ENCODE measurements at regions not wholly inside any gene's neighbourhood (a gene's known extent, or its start where the extent isn't known, plus 50 kb on each side); places are given as distances from the start of the nearest gene placed in this dataset.
"Not testable (repeated sequence)": the region's sequence is repeated elsewhere in the genome, so short reads cannot be mapped to it uniquely, and the experiment has no call there.

DNA sequence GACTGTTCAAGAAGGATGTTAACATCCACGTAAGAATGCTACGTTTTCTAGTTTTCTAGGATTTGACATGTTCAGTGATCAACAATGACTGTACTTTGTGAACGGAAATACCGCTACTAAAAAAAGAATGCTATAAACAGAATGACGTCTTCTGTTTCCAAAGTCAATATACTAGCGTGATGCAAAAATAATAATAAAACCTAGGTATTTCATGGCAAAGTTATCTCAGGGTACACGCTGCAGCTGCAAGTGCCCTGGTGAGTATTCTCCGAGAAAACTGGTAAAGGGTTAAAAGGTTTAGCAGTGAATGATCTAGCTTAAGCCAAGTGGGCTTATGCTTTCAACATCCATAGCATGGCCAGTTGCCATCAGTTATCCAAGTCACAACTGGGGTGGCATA lies 653.3 kb upstream of the PFKP start:
- no peak for DNase-seq

DNA sequence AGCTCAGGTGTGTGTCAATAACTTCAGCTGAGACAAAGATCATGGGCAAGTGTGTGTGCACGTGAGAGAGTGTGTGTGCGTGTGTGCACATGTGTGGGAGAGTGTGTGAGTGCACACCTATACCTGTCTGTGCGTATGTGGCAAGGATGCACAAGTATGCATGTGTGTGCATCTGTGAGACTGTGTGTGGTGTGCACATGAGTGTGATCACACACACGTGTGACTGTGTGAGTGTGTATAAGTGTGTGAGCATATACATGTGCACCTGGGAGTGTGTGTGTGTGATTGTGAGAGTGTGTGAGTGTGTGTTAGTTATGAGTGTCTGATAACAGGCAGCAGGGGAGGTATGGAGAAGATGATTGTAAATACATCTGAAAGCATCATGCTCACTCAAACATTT lies 657.3 kb upstream of the PFKP start:
- DNase-seq = no peak

DNA sequence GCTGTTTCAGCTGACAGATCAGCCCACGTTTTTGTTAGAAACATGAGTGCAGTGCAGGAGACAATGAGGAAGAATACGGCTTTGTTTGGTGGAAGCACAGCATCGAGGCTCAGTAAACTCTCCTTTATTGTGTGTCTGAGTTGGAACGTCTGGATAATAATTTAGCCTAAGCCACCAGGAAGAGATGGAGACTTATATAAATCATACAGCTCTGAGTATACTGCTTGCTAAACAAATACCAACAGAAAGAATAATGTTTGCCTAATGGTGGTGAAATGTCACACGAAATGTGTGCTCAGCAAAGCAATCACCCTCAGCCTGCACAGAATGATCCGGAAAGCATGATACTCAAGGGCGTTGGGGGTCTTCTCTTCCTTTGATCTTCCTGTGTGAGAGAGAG lies 664.1 kb upstream of the ADARB2 start:
- no peak for DNase-seq

DNA sequence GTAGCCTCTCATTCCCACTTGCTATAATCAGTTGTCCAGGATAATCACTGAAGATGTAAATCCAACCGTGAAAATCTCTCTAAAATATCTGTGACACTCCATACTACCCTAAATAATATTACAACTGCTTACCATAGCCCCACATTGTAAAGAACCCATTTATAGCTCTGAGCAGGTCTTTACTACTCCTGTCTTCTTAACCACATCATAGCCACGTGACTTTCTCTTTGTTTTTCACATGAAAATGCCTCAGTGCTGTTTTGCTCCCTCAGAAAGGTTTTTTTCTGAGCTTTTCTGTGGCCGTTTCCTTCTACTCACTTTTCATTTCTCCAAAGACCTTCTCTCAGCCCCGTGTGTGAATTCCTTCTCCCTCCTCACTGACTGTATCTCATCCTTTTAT lies 662.2 kb upstream of the ADARB2 start:
- DNase-seq = no peak

DNA sequence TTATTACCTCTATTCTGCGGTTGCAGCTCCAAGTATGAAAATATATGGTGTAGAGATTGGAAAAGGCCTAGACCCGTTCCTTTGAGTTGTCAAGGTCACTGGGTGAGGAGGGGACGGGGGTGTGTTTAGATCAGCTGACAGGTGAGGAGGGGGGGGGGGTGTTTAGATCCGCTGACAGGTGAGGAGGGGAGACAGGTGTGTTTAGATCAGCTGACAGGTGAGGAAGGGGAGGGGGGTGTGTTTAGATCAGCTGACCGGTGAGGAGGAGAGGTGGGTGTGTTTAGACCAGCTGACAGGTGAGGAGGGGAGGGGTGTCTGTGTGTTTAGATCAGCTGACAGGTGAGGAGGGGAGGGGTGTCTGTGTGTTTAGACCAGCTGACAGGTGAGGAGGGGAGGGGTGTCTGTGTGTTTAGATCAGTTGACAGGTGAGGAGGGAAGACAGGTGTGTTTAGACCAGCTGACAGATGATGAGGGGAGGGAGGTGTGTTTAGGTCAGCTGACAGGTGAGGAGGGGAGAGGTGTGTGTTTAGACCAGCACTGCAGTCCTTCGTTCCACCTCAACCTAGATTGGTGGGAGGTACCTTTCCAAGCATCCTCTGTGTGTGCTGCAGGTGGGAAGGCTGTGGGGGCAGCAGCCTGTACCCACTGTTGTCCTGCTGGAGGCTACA lies 655.0 kb upstream of the ADARB2 start:
- DNase-seq = no peak

DNA sequence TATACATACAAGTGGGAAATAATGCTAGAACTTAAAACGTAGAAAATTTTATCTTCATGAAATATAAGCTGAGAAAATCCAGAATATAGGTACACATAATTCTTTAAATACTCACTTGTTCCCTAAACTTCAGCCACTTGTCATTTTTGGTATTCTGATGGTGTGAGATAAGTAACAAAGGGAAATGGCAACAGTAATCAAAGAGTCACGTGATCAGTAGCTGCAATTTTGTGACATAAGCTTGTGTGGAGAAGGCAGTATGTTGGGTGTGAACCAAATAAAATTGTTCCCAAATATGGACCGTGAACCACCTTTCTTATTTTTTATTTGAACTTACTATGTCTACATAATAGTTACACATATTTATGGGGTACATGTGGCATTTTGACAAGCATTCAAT lies 650.3 kb upstream of the ADARB2 start:
- DNase-seq = no peak

DNA sequence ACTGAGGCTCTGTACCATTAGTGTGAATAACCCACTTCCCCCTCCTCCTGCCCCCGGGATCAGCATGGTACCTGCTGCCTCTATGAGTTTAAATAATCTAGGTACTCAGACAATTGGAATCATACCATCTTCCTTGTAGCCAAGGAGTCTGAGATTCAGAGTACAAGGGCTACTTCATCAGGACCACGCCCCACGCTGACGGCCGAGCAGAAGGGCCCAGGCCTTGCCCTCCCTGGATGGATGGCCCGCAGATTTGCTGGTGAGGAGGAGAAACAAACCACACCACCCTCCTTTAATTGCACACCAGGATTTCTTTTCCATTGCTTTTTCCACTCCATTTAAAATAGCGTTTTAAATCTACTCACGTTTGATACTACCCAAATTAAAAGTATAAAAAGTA lies 649.9 kb upstream of the ADARB2 start:
- no peak for DNase-seq

DNA sequence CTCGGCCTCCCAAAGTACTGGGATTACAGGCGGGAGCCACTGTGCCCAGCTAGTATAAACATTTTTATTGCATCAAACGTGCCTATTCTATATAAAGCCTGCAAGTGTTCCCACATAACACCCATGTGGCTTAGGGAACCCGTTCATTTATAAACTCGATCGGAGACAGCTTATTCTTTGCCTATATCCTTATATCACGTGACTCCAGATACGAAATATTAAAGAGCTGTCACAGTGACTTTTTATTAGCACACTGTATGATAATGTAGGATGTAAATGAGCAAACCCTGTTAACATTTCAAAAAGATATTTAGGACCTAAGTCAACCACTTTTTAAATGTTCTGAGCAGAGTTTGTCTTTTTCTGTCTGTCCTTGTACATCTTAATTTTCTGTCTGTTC lies 642.9 kb upstream of the ADARB2 start:
- no peak for DNase-seq

DNA sequence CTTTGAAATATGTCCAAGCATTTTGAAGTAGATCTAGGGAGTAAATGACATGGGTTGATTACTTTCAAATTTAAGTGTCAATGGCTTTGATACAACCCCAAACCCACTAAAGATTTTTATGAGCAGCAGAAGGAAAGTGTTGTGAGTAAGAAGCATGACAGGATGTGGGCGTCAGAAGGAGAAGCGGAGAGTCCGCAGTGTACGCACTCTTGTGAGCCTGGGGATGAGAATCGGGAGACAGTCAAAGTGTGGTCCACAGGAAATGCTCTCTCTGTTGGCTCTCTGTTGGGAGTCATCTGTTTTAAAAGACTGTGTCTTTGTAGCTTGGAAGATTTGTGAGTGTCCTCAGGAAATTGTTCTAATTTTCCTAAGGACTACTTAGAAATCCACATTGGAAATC lies 629.8 kb upstream of the ADARB2 start:
- DNase-seq = no peak

DNA sequence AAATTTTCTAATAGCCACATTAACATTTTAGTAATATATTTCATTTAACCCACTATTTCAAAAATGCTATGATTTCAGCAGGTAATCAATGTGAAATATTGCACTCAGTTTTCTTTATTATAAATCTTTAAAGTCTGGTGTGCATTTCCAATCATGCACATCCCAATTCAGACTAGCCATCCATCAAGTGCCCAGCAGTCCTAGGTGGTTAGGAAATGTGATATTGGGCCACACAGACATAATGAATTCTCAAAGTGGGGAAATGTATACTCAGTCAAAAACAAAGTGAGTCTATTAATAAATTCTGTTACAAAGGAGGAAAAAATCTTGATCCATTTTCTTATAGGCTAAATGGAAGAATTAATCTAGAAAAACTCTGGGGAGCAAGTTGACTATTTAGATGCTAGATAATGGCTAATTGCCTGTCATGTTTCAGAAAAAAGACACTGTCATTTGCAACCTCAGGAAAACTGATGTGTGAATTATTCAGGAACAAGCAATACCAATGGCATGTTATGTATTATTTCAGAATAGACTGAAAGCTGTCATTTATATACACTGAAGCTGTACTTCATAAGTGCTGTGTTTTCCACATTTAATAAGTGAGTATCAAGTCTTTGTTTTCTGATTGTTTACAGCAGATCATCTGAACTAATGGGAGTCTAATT lies 629.1 kb upstream of the ADARB2 start:
- no peak for DNase-seq

DNA sequence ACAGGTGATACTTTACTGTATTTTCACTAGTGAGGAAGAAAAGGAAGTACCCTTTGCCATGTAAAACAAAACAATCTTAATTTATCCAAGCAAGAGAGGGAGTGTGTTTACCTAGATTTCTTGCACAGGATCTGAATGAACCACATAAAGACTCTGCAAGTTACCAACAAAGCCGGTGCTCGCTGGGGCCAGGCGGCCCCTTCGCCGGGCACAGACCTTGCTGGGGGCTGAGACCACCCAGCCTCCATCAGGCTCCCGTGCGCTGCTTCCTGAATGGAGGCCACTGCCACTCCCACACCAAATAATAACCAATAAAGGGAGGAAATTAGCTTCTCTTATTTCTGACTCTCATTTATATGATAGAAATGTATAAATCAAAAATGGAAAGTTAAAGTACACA lies 625.0 kb upstream of the ADARB2 start:
- no peak for DNase-seq

DNA sequence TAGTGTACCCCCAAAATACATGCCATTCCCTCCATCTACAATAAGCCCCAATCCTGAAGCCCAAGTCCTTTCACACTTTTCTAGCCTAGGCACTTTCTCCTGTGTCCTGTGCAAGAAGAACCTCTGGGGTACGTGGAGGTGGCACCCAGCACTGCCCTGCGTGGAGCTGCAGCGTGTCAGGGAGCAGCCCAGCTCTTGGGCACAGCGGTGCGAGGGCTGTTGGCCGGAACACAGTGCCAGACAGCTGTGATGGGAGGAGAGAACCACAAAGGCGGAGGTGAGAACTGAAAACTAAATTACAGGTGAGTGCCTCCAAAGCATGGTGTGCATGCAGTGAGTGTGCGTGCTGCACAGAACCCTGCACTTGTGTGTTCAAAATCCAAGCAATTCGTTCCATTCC lies 621.3 kb upstream of the ADARB2 start:
- no peak for DNase-seq

DNA sequence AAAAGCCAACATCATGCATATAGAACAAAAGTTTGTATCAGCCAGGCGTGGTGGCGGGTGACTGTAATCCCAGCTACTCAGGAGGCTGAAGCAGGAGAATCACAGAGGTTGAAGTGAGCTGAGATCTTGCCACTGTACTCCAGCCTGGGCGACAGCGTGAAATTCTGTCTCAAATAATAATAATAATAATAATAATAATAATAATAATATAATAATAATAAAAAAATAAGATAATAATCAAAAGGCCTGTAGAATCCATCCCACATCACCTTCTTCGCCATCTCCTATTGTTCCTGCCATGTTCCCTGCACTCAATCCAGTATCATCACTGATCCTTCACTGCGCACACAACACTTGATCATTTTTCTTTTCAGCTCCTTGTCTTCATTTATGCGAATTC lies 619.3 kb upstream of the ADARB2 start:
- no peak for DNase-seq

DNA sequence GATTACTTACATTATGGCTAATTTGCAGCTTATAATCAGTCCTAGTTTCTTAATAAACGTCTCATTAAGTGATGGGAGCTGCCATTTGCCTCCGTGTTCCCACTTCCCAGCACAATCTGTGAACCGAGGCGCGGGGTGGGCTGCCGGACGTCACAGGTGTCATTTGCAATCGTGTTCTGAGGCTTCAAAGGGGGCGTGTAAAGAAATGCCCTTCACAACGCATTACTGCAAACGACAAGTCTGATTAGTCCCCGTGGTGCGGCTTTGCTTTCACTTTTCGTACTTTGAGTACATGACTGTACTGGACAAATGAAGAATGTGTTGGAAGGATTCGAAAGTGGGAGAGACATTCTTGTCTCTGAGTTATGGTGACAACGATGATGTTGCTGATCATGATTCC lies 614.2 kb upstream of the ADARB2 start:
- DNase-seq = no peak

DNA sequence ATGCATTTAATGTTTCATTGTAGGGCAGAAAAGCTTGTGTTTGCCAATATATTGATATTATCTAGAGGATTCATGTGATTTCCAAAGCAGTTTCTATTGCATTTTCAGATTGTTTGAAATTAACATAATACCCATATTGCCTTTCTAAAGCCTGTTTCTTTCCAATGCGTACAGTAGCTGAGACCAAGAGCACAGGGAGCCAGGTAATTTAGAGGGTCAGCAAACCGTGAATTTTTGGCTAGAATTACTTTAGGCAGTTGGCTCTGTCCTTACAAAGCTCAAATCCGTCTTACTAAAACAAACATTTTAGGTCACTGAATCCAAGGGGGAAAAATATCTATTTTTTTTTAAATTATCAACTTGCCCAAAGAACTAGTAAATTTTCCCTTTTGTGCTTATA lies 604.9 kb upstream of the ADARB2 start:
- DNase-seq = no peak

DNA sequence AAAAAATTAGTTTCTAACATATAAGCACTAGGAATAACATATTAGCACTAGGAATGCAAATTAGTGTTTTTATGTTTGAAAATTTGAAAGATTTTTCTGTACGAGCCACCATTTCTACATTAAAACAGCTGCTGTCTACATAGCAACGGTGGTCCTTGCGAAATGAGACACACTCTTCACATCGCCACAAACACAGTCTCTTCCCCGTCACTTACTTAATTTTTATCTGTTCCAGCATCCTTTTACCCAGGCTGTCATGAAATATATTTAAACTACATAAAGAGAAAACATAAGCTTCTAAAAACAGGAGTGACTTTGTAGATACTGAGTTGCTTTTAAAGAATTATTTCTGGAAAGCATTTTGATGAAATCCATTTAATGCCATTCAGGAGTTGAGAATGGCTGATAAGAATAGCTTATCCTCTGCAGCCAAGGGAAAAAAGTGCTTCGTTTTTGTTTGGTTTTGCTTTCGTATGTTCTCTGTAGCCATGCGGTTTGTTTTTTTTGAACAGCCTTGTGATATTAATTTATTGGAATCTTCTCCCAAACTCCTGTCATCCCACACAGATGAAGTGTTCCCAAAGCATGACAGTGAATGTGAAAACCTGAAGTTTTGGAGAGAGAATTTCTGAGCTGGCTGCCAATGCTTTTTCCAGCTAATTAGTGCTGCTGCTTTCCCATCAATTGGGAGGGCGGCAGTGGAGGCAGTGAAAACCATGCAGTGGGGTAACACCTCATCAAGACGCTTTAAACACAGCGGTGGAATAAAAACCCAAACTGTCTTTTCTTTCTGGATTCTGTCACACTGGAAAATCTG lies 603.7 kb upstream of the ADARB2 start:
- no peak for DNase-seq

DNA sequence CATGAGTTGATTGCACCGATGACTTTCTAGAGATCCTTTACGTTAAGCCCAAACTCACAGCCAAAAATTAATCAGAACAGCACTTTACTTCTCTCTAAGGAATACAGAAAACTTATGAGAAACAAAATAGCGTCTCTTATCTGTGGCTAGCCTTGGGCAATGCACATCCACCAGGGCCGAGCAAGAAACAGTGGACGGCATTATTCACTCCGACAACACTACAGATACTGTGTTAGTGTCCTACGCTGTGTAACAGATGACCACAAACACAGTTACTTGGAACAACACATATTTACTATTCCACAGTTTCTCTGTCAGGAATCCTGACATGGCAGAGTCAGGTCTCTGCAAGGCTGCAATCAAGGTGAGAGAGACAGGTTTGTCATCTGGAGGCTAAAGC lies 598.3 kb upstream of the ADARB2 start:
- DNase-seq = no peak

DNA sequence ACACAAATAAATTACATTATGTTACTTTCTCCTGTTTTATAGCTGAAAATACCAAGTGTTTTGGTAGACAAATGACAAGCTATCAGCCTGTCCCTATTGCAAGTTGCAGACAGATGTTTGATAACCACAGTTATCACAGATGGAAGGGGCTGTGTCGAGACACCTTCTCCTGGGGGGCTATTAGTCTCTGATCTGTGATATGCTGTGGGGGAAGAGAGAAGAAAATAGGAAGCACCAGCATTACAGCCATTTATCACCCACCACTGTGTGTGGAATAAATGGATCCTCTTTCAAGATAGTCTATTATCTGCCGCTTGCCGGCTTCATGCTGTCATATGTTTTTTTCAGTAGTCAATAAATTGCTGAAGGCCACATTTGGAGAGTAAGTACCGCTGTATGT lies 597.2 kb upstream of the ADARB2 start:
- DNase-seq = no peak

DNA sequence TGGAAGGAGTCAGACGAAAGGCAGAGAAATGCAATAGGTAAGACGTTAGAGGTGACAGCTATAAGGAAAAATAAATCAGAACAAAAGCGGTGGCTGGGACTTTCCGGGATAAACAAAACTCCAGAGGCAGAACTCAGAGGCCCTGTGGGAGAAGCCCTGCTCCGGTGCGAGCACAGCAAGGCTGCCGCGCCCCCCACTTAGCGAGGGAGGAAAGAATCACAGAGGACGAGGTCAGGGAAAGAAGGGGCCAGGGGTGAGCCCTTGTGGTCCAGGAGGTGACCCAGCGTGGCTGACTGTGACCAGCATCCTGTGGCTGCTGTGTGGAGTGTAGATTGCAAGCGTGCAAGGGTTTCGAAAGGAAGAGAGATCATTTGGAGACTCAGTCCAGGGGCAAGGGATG lies 591.8 kb upstream of the ADARB2 start:
- DNase-seq = no peak

DNA sequence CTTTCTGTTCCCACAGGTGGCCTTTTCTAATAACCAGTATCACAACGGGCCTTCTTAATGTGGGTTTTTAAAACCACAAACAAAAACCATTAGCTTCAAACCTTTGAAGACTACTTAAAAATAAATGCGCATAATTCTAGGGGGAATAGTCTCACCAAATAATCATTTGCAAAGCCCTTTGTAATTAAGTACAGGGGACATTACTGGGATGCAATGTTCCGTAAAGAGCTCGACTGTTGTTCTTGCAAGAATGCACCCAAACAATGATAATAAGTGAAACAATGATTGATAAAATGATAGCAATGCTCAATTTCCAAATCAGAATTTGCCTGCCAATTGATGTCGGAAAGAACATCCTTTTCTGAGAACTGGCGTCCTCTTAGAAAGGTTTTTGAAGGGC lies 589.1 kb upstream of the ADARB2 start:
- DNase-seq = no peak

DNA sequence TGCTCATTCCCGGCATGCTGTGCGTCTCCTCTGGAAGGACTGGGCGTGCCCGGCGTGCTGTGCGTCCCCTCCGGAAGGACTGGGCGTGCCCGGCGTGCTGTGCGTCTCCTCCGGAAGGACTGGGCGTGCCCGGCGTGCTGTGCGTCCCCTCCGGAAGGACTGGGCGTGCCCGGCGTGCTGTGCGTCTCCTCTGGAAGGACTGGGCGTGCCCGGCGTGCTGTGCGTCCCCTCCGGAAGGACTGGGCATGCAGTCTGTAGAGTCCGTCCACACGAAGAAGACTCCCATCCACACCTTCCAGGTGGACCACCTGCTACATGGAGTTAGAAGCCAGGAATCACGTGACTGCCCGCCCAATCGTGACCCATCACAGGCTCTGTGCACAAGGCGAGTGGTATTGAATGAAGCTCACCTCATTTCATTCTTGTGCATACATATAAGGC lies 577.7 kb upstream of the ADARB2 start:
- not testable (repeated sequence) for DNase-seq

DNA sequence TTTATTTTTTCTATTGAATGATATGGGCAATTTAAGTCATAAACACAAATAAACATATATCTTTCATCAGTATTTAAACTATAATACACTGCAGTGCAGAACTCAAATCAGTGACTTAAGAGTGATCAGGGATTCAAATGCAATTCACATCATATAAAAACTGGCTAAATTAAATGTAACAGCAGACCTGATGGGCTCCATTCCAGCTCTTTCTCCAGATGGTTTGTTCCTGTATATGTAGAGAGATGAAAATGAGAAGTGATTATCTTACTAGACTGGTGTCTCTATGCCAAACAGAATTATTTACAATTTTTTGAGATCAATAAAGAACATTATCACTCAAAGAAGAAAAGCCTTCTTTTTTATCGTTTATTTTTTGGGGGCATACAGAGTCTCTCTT lies 568.8 kb upstream of the ADARB2 start:
- DNase-seq = no peak

DNA sequence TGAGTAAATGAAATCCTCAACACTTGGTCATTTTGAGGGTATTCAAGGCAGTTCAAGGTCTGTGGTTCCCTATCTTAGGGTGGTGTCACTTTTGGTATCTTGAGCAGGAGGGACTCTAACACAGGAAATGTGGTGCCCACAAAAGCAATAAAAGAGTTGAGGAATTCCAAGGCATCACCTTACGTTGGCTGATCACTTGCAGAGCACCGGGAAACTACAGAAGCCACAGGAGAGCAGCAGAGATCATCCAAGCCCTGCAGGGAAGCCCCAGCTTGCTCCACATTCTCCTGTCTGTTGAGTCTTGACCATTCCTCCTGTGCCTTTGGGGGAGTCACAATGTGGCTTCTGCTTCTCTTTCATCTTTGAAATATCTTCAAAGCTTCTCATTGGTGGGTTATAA lies 565.8 kb upstream of the ADARB2 start:
- no peak for DNase-seq

DNA sequence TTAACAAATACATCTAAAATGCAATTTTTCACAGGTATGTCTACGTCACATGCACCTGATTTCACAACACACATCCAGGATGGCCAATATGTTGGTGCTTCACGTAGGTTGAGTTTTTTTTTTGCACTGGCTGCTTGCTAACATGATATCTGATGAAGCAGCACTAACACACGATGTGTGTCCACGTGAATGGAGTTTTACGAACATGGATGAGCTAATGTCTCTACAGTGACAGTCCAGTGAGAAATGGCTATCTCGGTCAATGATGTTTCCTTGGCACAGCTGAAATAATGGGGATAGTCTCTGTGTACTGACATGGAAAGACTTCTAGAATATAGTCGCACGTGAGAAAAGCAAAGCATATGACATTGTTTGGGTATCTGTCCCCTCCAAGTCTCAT lies 563.9 kb upstream of the ADARB2 start:
- no peak for DNase-seq
